ENCODE measurements at regions not wholly inside any gene's neighbourhood (a gene's known extent, or its start where the extent isn't known, plus 50 kb on each side); places are given as distances from the start of the nearest gene placed in this dataset.
"Not testable (repeated sequence)": the region's sequence is repeated elsewhere in the genome, so short reads cannot be mapped to it uniquely, and the experiment has no call there.

- no peak for DNase-seq (ENCODE audit: low spot score in 2 of 2)
- H3K36me3 Mint-ChIP-seq = peaks cover 0 to 5% of the 10 kb centered on the region in 2 donors
- peaks cover 8 to 11% of the 10 kb centered on the region in 2 donors for H3K9me3 Mint-ChIP-seq
- H3K27ac Mint-ChIP-seq = no peak overlapping the region
- no peak for ATAC-seq
These were observed 808.3 kb downstream of the REEP3 start for GRCh38 chr10:64329510-64329909.

- H3K9me3 Mint-ChIP-seq = peaks cover 1 to 6% of the 10 kb centered on the region in 2 donors
- DNase-seq (ENCODE audit: low spot score in 2 of 2) (no peak), ATAC-seq (no peak)
- no peaks in the 10 kb centered on the region for H3K36me3 Mint-ChIP-seq
- H3K27ac Mint-ChIP-seq = no peak overlapping the region
These were observed 811.4 kb downstream of the REEP3 start for GRCh38 chr10:64332551-64332950.

DNA sequence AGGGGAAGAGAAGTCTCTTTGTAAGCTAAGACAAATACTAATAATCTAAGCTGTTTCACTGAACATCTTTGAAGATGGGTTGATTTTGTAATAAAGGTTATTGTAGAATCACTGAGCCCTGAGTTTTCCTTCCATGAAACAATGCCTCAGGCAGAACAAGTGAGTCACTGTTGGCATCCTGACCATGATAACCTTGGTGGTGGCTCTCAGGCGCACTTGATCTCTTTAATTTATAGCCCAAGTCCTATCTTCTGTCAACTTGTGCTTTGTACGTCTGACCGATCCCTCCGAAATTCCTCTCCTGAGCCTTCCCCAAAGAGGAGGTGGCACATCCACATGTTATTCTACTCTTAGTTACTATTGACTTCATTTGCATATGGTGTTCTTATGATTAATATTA lies 812.9 kb downstream of the REEP3 start:
- peaks cover 4 to 6% of the 10 kb centered on the region in 2 donors for H3K9me3 Mint-ChIP-seq
- DNase-seq (ENCODE audit: low spot score in 2 of 2) (no peak), ATAC-seq (no peak)
- no peak overlapping the region for H3K27ac Mint-ChIP-seq
- H3K36me3 Mint-ChIP-seq = no peaks in the 10 kb centered on the region

GRCh38 chr10:64344211-64344610 lies 823.0 kb downstream of the REEP3 start:
- ATAC-seq = no peak
- no peak overlapping the region for H3K27ac Mint-ChIP-seq
- no peaks in the 10 kb centered on the region for H3K36me3 Mint-ChIP-seq
- no peak for DNase-seq (ENCODE audit: low spot score in 2 of 2)
- peaks cover 3 to 13% of the 10 kb centered on the region in 2 donors for H3K9me3 Mint-ChIP-seq

GRCh38 chr10:64345856-64346255 lies 824.7 kb downstream of the REEP3 start:
- DNase-seq (ENCODE audit: low spot score in 2 of 2) (no peak), ATAC-seq (no peak)
- Mint-ChIP-seq H3K9me3 (peaks cover 0 to 13% of the 10 kb centered on the region in 2 donors), H3K36me3 (no peaks in the 10 kb centered on the region), H3K27ac (no peak overlapping the region)

DNA sequence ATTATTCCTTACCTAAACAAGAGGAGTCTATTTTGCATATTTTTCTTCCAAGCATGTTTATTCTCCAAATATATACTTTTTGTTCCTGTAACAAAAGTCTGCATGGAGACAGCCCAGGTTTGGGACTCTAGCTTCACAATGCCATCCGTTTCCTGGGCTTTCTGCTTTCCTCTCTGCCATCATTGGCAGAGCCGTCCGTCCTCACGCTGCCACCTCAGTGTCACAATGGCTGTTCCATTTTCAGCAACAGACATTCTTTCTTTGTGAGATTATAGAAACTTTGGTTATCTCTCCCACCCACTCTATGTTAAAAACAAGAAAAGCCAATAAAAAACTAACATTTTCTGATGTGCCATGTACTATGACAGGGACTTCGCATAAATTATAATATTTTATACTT lies 825.2 kb downstream of the REEP3 start:
- Mint-ChIP-seq H3K36me3 (no peaks in the 10 kb centered on the region), H3K27ac (no peak overlapping the region), H3K9me3 (peaks cover 0 to 13% of the 10 kb centered on the region in 2 donors)
- DNase-seq (ENCODE audit: low spot score in 2 of 2) (no peak), ATAC-seq (no peak)

DNA sequence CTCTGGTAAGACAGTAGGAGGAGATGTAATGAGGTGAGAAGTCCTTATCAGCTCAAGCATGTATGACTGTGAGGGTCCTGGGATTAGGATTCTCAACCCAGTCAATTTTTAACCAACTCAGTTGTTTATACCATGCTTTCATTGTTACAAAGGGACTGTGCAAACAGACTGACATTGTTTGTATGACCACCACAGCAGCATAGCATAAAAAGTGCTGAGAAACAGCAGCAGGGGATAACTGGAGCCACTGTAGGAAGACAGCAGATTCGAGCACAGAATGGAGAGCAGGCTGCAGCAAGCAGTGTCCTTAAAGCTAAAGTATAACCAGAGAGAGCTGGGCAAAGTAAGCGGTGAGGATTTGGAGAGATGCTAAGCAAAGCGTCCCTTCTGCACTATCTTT lies 829.5 kb downstream of the REEP3 start:
- H3K9me3 Mint-ChIP-seq = peaks cover 3 to 12% of the 10 kb centered on the region in 2 donors
- ATAC-seq (no peak), DNase-seq (ENCODE audit: low spot score in 2 of 2) (no peak)
- H3K36me3 Mint-ChIP-seq = no peaks in the 10 kb centered on the region
- H3K27ac Mint-ChIP-seq = no peak overlapping the region

GRCh38 chr10:64358907-64359306 lies 837.7 kb downstream of the REEP3 start:
- Mint-ChIP-seq H3K36me3 (no peaks in the 10 kb centered on the region), H3K27ac (no peak overlapping the region), H3K9me3 (peaks cover 6 to 20% of the 10 kb centered on the region in 2 donors)
- DNase-seq (ENCODE audit: low spot score in 2 of 2) (no peak), ATAC-seq (no peak)

- H3K36me3 Mint-ChIP-seq; DNase-seq (ENCODE audit: low spot score in 2 of 2); ATAC-seq; H3K27ac Mint-ChIP-seq: not testable (repeated sequence)
- H3K9me3 Mint-ChIP-seq = peaks cover 4 to 20% of the 10 kb centered on the region in 2 donors
These were observed 839.0 kb downstream of the REEP3 start for GRCh38 chr10:64360240-64360639.

DNA sequence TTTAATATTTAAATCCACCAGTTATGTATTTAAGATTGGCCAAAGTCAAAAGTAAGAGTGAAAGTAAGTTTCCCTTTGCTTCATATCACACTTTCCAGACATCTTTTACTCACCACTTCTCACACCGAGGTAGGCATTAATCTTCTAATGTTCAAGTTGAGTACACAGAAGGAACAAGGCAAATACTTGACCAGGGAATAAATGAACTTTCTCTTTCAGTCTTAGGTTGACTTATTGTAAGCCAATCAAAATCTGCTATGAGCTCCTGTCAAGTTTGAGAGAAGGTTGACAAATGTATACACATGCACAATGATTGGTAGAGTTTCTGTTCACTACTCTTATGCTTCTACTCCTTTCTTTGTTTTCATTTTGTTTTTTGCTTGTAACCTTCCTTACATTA lies 842.5 kb downstream of the REEP3 start:
- H3K36me3 Mint-ChIP-seq = no peaks in the 10 kb centered on the region
- no peak for ATAC-seq
- DNase-seq (ENCODE audit: low spot score in 2 of 2) = no peak
- H3K9me3 Mint-ChIP-seq = peaks cover 4 to 14% of the 10 kb centered on the region in 2 donors
- H3K27ac Mint-ChIP-seq = no peak overlapping the region

GRCh38 chr10:64365663-64366062 lies 844.5 kb downstream of the REEP3 start:
- Mint-ChIP-seq H3K36me3 (no peaks in the 10 kb centered on the region), H3K9me3 (peaks cover 0 to 6% of the 10 kb centered on the region in 2 donors), H3K27ac (no peak overlapping the region)
- no peak for ATAC-seq
- no peak for DNase-seq (ENCODE audit: low spot score in 2 of 2)

DNA sequence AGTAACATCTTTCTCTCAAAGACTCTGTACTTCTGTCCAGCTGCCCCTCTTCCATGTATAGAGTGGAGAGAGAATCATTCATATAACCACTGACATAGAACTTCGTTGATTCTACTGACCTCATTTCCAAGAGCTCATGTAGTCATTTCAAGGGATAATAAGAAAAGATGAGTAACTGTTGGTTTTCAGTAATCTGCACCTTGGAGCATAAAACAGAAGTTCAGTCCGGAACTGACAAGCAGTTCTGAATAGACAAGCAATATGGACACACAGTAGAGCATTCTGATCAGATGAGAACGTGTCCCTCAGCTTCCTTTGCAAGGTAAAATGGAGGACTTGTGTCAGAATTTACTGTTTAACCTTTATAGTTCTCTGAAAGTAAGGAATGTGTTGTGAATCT lies 847.1 kb downstream of the REEP3 start:
- no peaks in the 10 kb centered on the region for H3K36me3 Mint-ChIP-seq
- H3K27ac Mint-ChIP-seq = no peak overlapping the region
- ATAC-seq = no peak
- DNase-seq (ENCODE audit: low spot score in 2 of 2) = no peak
- no peaks in the 10 kb centered on the region for H3K9me3 Mint-ChIP-seq

DNA sequence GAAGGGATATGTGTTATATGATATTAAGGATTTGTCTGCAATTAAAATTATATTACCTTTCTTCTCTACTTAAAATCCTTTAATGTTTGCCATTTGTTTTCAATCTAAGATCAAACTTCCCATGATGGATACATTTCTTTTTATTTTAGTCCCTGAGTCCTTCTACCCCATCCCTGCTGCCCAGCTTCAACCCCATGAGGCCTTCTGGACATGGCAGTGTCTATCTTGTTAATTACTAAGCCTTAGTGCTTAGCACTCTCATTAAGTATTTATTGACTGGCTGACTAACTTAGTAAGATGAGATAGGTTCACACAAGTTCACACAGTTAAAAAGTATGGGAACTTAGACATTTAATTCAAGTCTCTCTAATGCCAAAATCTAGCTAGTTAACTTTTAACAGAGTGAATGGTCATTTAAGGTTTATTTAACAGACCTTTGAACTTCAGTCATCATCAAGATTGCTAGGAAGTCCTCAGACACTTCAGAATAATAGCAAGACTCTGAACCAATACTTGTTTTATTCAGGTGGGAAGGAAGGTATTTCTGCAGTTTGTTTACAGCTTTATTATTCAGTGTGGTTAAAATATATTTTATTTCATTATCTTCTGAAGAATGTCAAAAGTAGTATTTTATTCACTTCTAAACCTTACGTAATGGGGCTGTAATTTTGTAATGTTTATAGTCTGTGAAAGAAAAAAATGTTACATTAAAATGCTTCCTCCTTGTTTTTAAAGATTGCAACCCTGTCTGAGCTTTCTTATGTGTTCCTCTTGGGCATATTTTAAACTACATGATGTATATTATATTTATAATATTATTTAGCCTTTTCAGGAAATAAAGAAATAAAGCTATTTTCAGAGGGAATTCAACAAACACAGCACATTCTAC lies 848.9 kb downstream of the REEP3 start:
- H3K27ac Mint-ChIP-seq = no peak overlapping the region
- H3K36me3 Mint-ChIP-seq = no peaks in the 10 kb centered on the region
- no peak for ATAC-seq
- no peak for DNase-seq (ENCODE audit: low spot score in 2 of 2)
- H3K9me3 Mint-ChIP-seq = peaks cover 0 to 6% of the 10 kb centered on the region in 2 donors

DNA sequence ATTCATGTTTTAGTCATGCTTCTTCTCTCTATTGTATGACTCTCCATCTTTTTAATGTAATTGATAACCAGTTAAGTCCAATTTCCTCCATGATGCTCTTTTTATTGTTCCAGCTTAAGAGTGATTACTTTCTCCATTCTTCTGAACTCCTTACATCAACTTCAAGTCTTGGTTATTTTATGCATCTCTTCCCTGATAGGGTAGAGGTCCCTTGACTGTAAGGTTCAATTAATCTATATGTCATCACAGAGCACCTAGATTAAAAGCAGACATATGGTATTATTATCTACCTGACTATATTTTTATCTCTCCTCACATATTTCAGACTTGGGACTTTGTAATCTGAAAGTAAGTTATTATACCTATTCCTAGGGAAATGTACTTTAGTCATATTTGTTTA lies 853.1 kb downstream of the REEP3 start:
- H3K27ac Mint-ChIP-seq = no peak overlapping the region
- no peaks in the 10 kb centered on the region for H3K36me3 Mint-ChIP-seq
- DNase-seq (ENCODE audit: low spot score in 2 of 2) (no peak), ATAC-seq (no peak)
- H3K9me3 Mint-ChIP-seq = peaks cover 0 to 6% of the 10 kb centered on the region in 2 donors

- H3K27ac Mint-ChIP-seq = no peak overlapping the region
- ATAC-seq (no peak), DNase-seq (ENCODE audit: low spot score in 2 of 2) (no peak)
- H3K9me3 Mint-ChIP-seq = peaks cover 0 to 6% of the 10 kb centered on the region in 2 donors
- H3K36me3 Mint-ChIP-seq = no peaks in the 10 kb centered on the region
These were observed 855.0 kb downstream of the REEP3 start for GRCh38 chr10:64376167-64376566.

DNA sequence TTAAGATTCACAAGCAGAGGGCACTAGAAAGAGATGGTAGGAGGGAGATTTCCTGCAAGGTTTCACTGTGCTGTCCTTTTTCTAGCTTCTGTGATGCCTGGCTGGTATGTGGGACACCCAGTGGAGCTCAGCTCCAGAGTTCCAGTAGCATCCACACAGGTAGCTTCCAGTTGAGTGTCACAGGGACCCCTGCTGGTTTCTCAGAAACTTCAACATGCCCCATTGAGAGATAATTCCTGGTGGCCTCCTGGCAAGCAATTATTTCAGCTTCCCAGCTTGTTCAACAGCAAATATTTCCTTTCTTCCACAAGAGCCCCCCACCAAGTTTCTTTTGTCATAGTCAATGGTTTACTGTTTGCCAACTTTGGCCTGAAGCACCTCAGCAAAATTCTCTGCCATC lies 858.7 kb downstream of the REEP3 start:
- DNase-seq (ENCODE audit: low spot score in 2 of 2) (no peak), ATAC-seq (no peak)
- Mint-ChIP-seq H3K9me3 (peaks cover 5% of the 10 kb centered on the region in 2 donors), H3K27ac (no peak overlapping the region), H3K36me3 (no peaks in the 10 kb centered on the region)

DNA sequence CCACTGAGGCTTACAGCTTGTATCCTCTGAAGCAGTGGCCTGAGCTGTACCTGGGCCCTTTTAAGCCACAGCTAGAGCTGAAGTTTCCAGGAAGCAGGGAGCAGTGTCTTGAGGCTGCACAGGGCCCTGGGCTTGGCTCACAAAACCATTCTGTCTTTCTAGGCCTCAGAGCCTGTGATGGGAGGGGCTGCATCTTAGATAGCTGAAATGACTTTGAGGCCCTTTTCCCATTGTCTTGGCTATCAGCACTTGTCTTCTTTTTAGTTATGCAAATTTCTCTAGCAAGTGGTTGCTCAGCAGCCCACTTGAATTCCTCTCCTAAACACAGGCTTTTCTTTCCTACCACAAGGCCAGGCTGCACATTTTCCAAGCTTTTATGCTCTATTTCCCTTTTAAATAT lies 864.2 kb downstream of the REEP3 start:
- ATAC-seq = no peak

DNA sequence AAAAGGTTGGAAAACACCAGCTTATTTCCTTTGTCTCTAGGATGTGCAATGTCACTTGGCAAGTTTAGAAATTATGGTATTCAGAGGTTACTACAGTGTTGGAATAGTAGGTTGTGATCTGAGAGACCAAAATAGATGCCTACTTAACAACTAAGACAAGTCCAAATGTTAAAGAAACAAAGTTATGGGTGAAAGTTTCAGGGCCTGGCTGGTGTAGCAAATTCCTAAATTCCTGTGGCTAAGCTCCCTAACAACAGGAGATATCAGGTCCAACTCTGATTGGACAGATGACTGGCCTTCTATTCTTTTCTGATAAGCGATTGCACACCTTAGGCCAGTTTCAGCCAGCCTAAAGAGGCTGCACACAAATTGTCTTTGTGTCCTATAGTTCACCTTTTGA lies 873.5 kb downstream of the REEP3 start:
- H3K36me3 Mint-ChIP-seq = no peaks in the 10 kb centered on the region
- no peak overlapping the region for H3K27ac Mint-ChIP-seq
- DNase-seq (ENCODE audit: low spot score in 2 of 2) = no peak
- peaks cover 0 to 8% of the 10 kb centered on the region in 2 donors for H3K9me3 Mint-ChIP-seq
- no peak for ATAC-seq

More for the DNA sequence above, 864.2 kb downstream of the REEP3 start:
- H3K36me3 Mint-ChIP-seq = no peaks in the 10 kb centered on the region
- no peak overlapping the region for H3K27ac Mint-ChIP-seq
- H3K9me3 Mint-ChIP-seq = peaks cover 5 to 10% of the 10 kb centered on the region in 2 donors
- no peak for DNase-seq (ENCODE audit: low spot score in 2 of 2)
